ENCODE measurements at regions not wholly inside any gene's neighbourhood (a gene's known extent, or its start where the extent isn't known, plus 50 kb on each side); places are given as distances from the start of the nearest gene placed in this dataset.

DNA sequence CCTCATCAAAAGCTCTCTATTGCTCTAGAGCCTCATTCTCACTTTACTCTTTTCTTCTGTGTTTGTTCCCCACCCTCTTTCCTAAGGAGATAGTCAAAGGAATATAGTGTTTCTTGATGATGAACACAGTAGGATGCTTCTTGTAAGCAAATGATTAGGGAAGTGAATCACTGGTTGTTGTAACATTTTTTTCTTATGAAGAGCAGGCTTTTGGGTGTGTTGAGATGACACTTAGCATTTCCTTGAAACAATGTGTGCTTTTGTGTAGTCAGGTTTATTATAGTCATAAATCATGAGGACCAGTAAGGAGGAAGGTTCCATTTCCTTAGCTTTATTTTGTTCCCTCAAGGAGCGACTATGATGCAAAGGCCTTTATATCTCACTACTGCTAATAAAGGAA, 1991.3 kb upstream of the C9orf72 start:
- H3K36me3 Mint-ChIP-seq (ENCODE audit: insufficient read depth in 1 of 3, low read depth in 3 of 3), result peaks cover 0 to 3% (median 0%) of the 10 kb centered on the region in 3 experiments; a peak in 2 of 7 replicates
- Histone ChIP-seq H3K4ac (ENCODE audit: low read depth, low read length) (no peak overlapping the region), H3K56ac (ENCODE audit: insufficient read length, low read depth, low read length) (no peak overlapping the region), H4K5ac (ENCODE audit: insufficient read length, low read depth, low read length) (no peak overlapping the region), H3K23ac (ENCODE audit: insufficient read length, low read depth, low read length) (no peak overlapping the region), H2AFZ (ENCODE audit: low read length) (no peak overlapping the region), H3K9me3 (ENCODE audit: control insufficient read depth, low read depth, low read length) (no peaks in the 10 kb centered on the region), H3K18ac (ENCODE audit: insufficient read length, low read depth, low read length) (no peak overlapping the region), H4K8ac (replicated peaks; ENCODE audit: insufficient read length, low read depth, low read length) (no peak overlapping the region), H3K4me1 (ENCODE audit: insufficient read depth, low read length) (no peaks in the 10 kb centered on the region), H3K9ac (ENCODE audit: extremely low read depth, insufficient read length, low read length) (no peak overlapping the region), H2BK5ac (ENCODE audit: insufficient read length, low read length) (no peak overlapping the region), H3K27ac (ENCODE audit: insufficient read length, low read depth, low read length) (no peak overlapping the region), H2AK5ac (ENCODE audit: insufficient read length, low read length) (no peak overlapping the region), H3K27me3 (ENCODE audit: insufficient read depth, low read length) (no peaks in the 10 kb centered on the region), H3K23me2 (ENCODE audit: insufficient read length, low read depth, low read length, poor library complexity, severe bottlenecking) (no peaks in the 10 kb centered on the region), H2BK15ac (ENCODE audit: low read depth, low read length) (no peak overlapping the region), H3K14ac (ENCODE audit: insufficient read depth, low read length) (no peak overlapping the region), H4K91ac (ENCODE audit: insufficient read length, low read depth, low read length) (no peak overlapping the region), H2BK20ac (ENCODE audit: low read depth, low read length, poor library complexity, severe bottlenecking) (no peak overlapping the region), H3K79me2 (ENCODE audit: insufficient read depth, low read length) (no peaks in the 10 kb centered on the region), H4K20me1 (ENCODE audit: control insufficient read depth, insufficient read depth, insufficient read length) (no peaks in the 10 kb centered on the region), H2BK12ac (ENCODE audit: insufficient read length, low read depth, low read length) (no peak overlapping the region), H2BK120ac (ENCODE audit: low read depth, low read length, poor library complexity, severe bottlenecking) (no peak overlapping the region), H3T11ph (ENCODE audit: low read length) (no peak overlapping the region), H3K4me2 (ENCODE audit: insufficient read depth, insufficient read length, low read length) (no peak overlapping the region), H3K79me1 (ENCODE audit: insufficient read depth, low read depth, low read length, poor library complexity, severe bottlenecking) (no peaks in the 10 kb centered on the region)
- peaks cover 0 to 8% of the 10 kb centered on the region in 2 experiments; a peak in 1 of 5 replicates for H3K9me3 Mint-ChIP-seq
- H3K27ac Mint-ChIP-seq, result no peak overlapping the region
- no peaks in the 10 kb centered on the region for H3K27me3 Mint-ChIP-seq (ENCODE audit: low read depth)
- no peak overlapping the region for H3K4me3 Mint-ChIP-seq
- DNase-seq, result no peak
- peaks cover 6 to 8% of the 10 kb centered on the region in 2 experiments for H3K4me1 Mint-ChIP-seq
- no peak for TF ChIP-seq CTCF (conservative IDR thresholded peaks at IDR 0.05)
- WGBS (ENCODE audit: extremely low coverage, insufficient read length, low lambda C conversion rate), result no CpG with 5 or more reads among the region's 1 CpG

Measured in H9 (cell line).